ENCODE measurements at regions not wholly inside any gene's neighbourhood (a gene's known extent, or its start where the extent isn't known, plus 50 kb on each side); places are given as distances from the start of the nearest gene placed in this dataset.

GRCh38 chr5:124606543-124606942 is 139.9 kb downstream of the ZNF608 start:
- ATAC-seq (ENCODE audit: low read depth in 2 of 2) (no peak), DNase-seq (no peak)
- H3K4me3 Mint-ChIP-seq = no peak overlapping the region
- Histone ChIP-seq H3K36me3 (ENCODE audit: control insufficient read depth, insufficient read depth, low read length) (no peaks in the 10 kb centered on the region), H3K4me3 (ENCODE audit: low read depth, low read length) (no peak overlapping the region), H3K27me3 (ENCODE audit: control insufficient read depth, insufficient read depth, low read length) (no peaks in the 10 kb centered on the region), H3K27ac (ENCODE audit: insufficient read depth, low read length, poor library complexity, severe bottlenecking) (no peak overlapping the region), H3K4me1 (ENCODE audit: control insufficient read depth, insufficient read depth, low read length, poor library complexity, severe bottlenecking) (no peaks in the 10 kb centered on the region), H3K9me3 (ENCODE audit: control insufficient read depth in 2 of 2, low read length in 2 of 2) (no peaks in the 10 kb centered on the region)
- no peaks in the 10 kb centered on the region for H3K4me1 Mint-ChIP-seq
- no peaks in the 10 kb centered on the region for H3K27me3 Mint-ChIP-seq
- no peaks in the 10 kb centered on the region for H3K36me3 Mint-ChIP-seq
- no peak overlapping the region for H3K27ac Mint-ChIP-seq
- peaks cover 0 to 7% (median 0%) of the 10 kb centered on the region in 7 donors for H3K9me3 Mint-ChIP-seq

GRCh38 chr5:124606093-124606492 is 140.3 kb downstream of the ZNF608 start:
- no peaks in the 10 kb centered on the region for H3K4me1 ChIP-seq (ENCODE audit: control insufficient read depth, insufficient read depth, low read length, poor library complexity, severe bottlenecking)
- ATAC-seq (ENCODE audit: low read depth in 2 of 2) (no peak), DNase-seq (no peak)
- no peak overlapping the region for H3K27ac Mint-ChIP-seq
- H3K36me3 Mint-ChIP-seq = no peaks in the 10 kb centered on the region
- no peaks in the 10 kb centered on the region for H3K9me3 ChIP-seq (ENCODE audit: control insufficient read depth in 2 of 2, low read length in 2 of 2)
- H3K36me3 ChIP-seq (ENCODE audit: control insufficient read depth, insufficient read depth, low read length) = no peaks in the 10 kb centered on the region
- H3K27ac ChIP-seq (ENCODE audit: insufficient read depth, low read length, poor library complexity, severe bottlenecking) = no peak overlapping the region
- H3K9me3 Mint-ChIP-seq = peaks cover 0 to 7% (median 0%) of the 10 kb centered on the region in 7 donors
- no peaks in the 10 kb centered on the region for H3K4me1 Mint-ChIP-seq
- H3K27me3 Mint-ChIP-seq = no peaks in the 10 kb centered on the region
- H3K4me3 Mint-ChIP-seq = no peak overlapping the region
- H3K27me3 ChIP-seq (ENCODE audit: control insufficient read depth, insufficient read depth, low read length) = no peaks in the 10 kb centered on the region
- H3K4me3 ChIP-seq (ENCODE audit: low read depth, low read length) = no peak overlapping the region

GRCh38 chr5:124605541-124605940 is 140.9 kb downstream of the ZNF608 start:
- peaks cover 0 to 7% (median 0%) of the 10 kb centered on the region in 7 donors for H3K9me3 Mint-ChIP-seq
- no peak overlapping the region for H3K4me3 Mint-ChIP-seq
- no peaks in the 10 kb centered on the region for H3K27me3 Mint-ChIP-seq
- H3K4me1 ChIP-seq (ENCODE audit: control insufficient read depth, insufficient read depth, low read length, poor library complexity, severe bottlenecking) = no peaks in the 10 kb centered on the region
- no peak overlapping the region for H3K27ac Mint-ChIP-seq
- no peaks in the 10 kb centered on the region for H3K27me3 ChIP-seq (ENCODE audit: control insufficient read depth, insufficient read depth, low read length)
- no peak for DNase-seq
- H3K4me1 Mint-ChIP-seq = no peaks in the 10 kb centered on the region
- no peaks in the 10 kb centered on the region for H3K36me3 Mint-ChIP-seq
- no peak for ATAC-seq (ENCODE audit: low read depth in 2 of 2)
- H3K9me3 ChIP-seq (ENCODE audit: control insufficient read depth in 2 of 2, low read length in 2 of 2) = no peaks in the 10 kb centered on the region
- H3K4me3 ChIP-seq (ENCODE audit: low read depth, low read length) = no peak overlapping the region
- H3K27ac ChIP-seq (ENCODE audit: insufficient read depth, low read length, poor library complexity, severe bottlenecking) = no peak overlapping the region
- H3K36me3 ChIP-seq (ENCODE audit: control insufficient read depth, insufficient read depth, low read length) = no peaks in the 10 kb centered on the region

- no peak overlapping the region for H3K4me3 Mint-ChIP-seq
- no peak overlapping the region for H3K4me3 ChIP-seq (ENCODE audit: low read depth, low read length)
- no peaks in the 10 kb centered on the region for H3K36me3 Mint-ChIP-seq
- peaks cover 0 to 7% (median 0%) of the 10 kb centered on the region in 7 donors for H3K9me3 Mint-ChIP-seq
- no peaks in the 10 kb centered on the region for H3K27me3 Mint-ChIP-seq
- no peaks in the 10 kb centered on the region for H3K27me3 ChIP-seq (ENCODE audit: control insufficient read depth, insufficient read depth, low read length)
- no peaks in the 10 kb centered on the region for H3K4me1 ChIP-seq (ENCODE audit: control insufficient read depth, insufficient read depth, low read length, poor library complexity, severe bottlenecking)
- no peaks in the 10 kb centered on the region for H3K36me3 ChIP-seq (ENCODE audit: control insufficient read depth, insufficient read depth, low read length)
- H3K27ac ChIP-seq (ENCODE audit: insufficient read depth, low read length, poor library complexity, severe bottlenecking) = no peak overlapping the region
- ATAC-seq (ENCODE audit: low read depth in 2 of 2) (no peak), DNase-seq (no peak)
- no peaks in the 10 kb centered on the region for H3K9me3 ChIP-seq (ENCODE audit: control insufficient read depth in 2 of 2, low read length in 2 of 2)
- H3K27ac Mint-ChIP-seq = no peak overlapping the region
- H3K4me1 Mint-ChIP-seq = no peaks in the 10 kb centered on the region
Measured at GRCh38 chr5:124604419-124604818, 142.0 kb downstream of the ZNF608 start.

GRCh38 chr5:124602925-124603650 is 143.4 kb downstream of the ZNF608 start:
- Histone ChIP-seq H3K27ac (ENCODE audit: insufficient read depth, low read length, poor library complexity, severe bottlenecking) (no peak overlapping the region), H3K4me1 (ENCODE audit: control insufficient read depth, insufficient read depth, low read length, poor library complexity, severe bottlenecking) (no peaks in the 10 kb centered on the region), H3K9me3 (ENCODE audit: control insufficient read depth in 2 of 2, low read length in 2 of 2) (no peaks in the 10 kb centered on the region), H3K36me3 (ENCODE audit: control insufficient read depth, insufficient read depth, low read length) (no peaks in the 10 kb centered on the region), H3K27me3 (ENCODE audit: control insufficient read depth, insufficient read depth, low read length) (no peaks in the 10 kb centered on the region), H3K4me3 (ENCODE audit: low read depth, low read length) (no peak overlapping the region)
- no peak overlapping the region for H3K4me3 Mint-ChIP-seq
- H3K36me3 Mint-ChIP-seq = no peaks in the 10 kb centered on the region
- H3K27ac Mint-ChIP-seq = no peak overlapping the region
- no peaks in the 10 kb centered on the region for H3K4me1 Mint-ChIP-seq
- ATAC-seq (ENCODE audit: low read depth in 2 of 2) = no peak
- no peak for DNase-seq
- H3K27me3 Mint-ChIP-seq = no peaks in the 10 kb centered on the region
- H3K9me3 Mint-ChIP-seq = peaks cover 0 to 4% (median 0%) of the 10 kb centered on the region in 7 donors

- no peaks in the 10 kb centered on the region for H3K36me3 ChIP-seq (ENCODE audit: control insufficient read depth, insufficient read depth, low read length)
- H3K4me1 ChIP-seq (ENCODE audit: control insufficient read depth, insufficient read depth, low read length, poor library complexity, severe bottlenecking) = no peaks in the 10 kb centered on the region
- no peak overlapping the region for H3K4me3 ChIP-seq (ENCODE audit: low read depth, low read length)
- peaks cover 0 to 1% (median 0%) of the 10 kb centered on the region in 7 donors for H3K9me3 Mint-ChIP-seq
- H3K27ac ChIP-seq (ENCODE audit: insufficient read depth, low read length, poor library complexity, severe bottlenecking) = no peak overlapping the region
- H3K36me3 Mint-ChIP-seq = no peaks in the 10 kb centered on the region
- no peak for DNase-seq
- H3K4me1 Mint-ChIP-seq = no peaks in the 10 kb centered on the region
- H3K27me3 Mint-ChIP-seq = no peaks in the 10 kb centered on the region
- no peaks in the 10 kb centered on the region for H3K9me3 ChIP-seq (ENCODE audit: control insufficient read depth in 2 of 2, low read length in 2 of 2)
- H3K4me3 Mint-ChIP-seq = no peak overlapping the region
- ATAC-seq (ENCODE audit: low read depth in 2 of 2) = no peak
- H3K27me3 ChIP-seq (ENCODE audit: control insufficient read depth, insufficient read depth, low read length) = no peaks in the 10 kb centered on the region
- H3K27ac Mint-ChIP-seq = no peak overlapping the region
Measured at GRCh38 chr5:124599028-124599973, 147.1 kb downstream of the ZNF608 start.

GRCh38 chr5:124596595-124597421 is 149.6 kb downstream of the ZNF608 start:
- no peak overlapping the region for H3K4me3 ChIP-seq (ENCODE audit: low read depth, low read length)
- no peaks in the 10 kb centered on the region for H3K36me3 Mint-ChIP-seq
- no peak overlapping the region for H3K27ac Mint-ChIP-seq
- no peaks in the 10 kb centered on the region for H3K27me3 ChIP-seq (ENCODE audit: control insufficient read depth, insufficient read depth, low read length)
- DNase-seq (no peak), ATAC-seq (ENCODE audit: low read depth in 2 of 2) (no peak)
- H3K4me3 Mint-ChIP-seq = no peak overlapping the region
- H3K27ac ChIP-seq (ENCODE audit: insufficient read depth, low read length, poor library complexity, severe bottlenecking) = no peak overlapping the region
- no peaks in the 10 kb centered on the region for H3K36me3 ChIP-seq (ENCODE audit: control insufficient read depth, insufficient read depth, low read length)
- no peaks in the 10 kb centered on the region for H3K4me1 Mint-ChIP-seq
- H3K9me3 Mint-ChIP-seq = peaks cover 0 to 2% (median 0%) of the 10 kb centered on the region in 7 donors
- H3K9me3 ChIP-seq (ENCODE audit: control insufficient read depth in 2 of 2, low read length in 2 of 2) = no peaks in the 10 kb centered on the region
- H3K27me3 Mint-ChIP-seq = no peaks in the 10 kb centered on the region
- H3K4me1 ChIP-seq (ENCODE audit: control insufficient read depth, insufficient read depth, low read length, poor library complexity, severe bottlenecking) = no peaks in the 10 kb centered on the region
